ENCODE measurements at regions not wholly inside any gene's neighbourhood (a gene's known extent, or its start where the extent isn't known, plus 50 kb on each side); places are given as distances from the start of the nearest gene placed in this dataset.

- DNase-seq, result no peak
Measured at GRCh38 chr3:74346896-74347295, 267.6 kb downstream of the CNTN3 start.

- DNase-seq, result no peak
Measured at GRCh38 chr3:74345701-74346100, 268.8 kb downstream of the CNTN3 start.

DNA sequence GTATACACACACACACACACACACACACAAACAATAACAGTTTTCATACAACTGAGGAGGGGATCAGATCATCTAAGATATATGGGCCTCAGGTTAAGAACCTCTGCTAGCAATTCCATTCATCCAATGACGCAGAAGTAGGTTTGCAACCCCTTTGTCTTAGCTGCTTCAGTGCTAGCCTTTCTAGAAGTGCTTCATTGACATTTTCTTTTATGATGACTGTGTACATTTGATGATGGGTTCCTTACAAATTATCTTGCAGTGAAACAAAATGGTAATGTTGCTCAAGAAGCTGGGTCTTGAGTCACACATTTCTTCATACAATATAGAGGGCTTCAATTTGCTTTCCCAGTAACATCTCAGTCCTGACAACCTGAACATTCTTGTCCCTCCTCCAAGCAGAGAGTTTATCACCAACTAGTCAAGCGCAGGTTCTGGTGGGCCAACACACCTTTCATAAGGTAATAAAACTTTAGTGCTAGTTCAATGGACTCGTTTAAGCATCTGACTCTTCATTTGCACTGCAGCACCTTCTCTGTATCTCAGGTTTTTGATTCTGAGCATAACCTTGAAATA, 269.5 kb downstream of the CNTN3 start:
- no peak for DNase-seq

- DNase-seq, result no peak
Measured at GRCh38 chr3:74343391-74343790, 271.1 kb downstream of the CNTN3 start.

DNA sequence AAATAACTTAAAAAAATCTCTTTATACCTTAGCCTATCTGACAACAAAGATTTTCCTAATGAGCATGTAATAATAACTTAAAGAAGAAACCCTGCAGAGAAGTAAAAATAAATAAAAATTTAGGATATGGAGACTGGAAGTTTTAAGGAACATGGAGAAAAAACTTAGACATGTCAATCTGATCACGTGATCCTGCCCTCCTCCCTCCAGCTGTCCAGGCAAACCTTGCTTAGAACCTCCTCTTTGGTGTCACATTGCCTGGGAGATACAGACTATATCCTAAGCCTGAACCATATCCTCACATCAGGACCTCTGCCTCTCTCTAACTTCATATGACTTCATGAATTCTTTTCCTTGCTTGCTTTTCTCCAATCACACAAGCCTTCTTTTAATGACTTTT, 275.5 kb downstream of the CNTN3 start:
- DNase-seq, result no peak

DNA sequence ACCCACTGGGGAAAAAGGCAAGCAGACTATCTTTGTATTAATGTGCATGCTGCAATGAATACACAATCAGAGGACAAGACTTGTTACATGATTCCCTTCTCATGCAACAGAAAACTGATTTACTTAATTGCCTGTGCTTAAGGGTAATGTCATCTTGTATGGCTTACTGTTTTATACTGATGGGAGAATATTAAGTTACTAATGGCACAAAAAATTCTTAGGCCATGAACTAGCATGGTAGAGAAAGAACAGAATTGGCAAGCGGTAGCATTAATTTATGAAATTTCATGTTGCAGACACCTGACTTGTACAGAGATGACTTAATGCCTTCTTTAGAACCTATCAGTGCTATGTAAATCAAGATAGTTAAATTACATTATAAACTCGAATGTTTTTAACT, 282.3 kb downstream of the CNTN3 start:
- DNase-seq, result no peak

- no peak for DNase-seq
Measured at GRCh38 chr3:74331711-74332110, 282.7 kb downstream of the CNTN3 start.

DNA sequence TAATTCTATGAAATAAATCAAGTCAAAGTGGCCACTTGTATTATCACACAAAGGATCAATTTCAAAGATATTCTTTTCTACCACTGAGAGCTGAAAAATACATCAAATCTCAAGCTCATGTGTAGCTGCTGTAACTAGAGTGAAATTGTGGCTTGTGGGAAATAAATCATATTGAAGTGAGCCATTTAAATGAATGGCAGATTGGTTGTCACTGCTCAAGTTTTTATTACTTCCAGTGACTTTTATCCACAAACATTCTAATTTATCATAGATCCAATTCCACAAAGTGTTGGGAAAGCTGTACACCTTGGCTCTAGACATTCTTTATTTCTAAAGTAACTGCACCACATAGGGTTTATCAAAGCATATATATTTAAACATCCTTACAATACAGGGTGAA, 285.4 kb downstream of the CNTN3 start:
- no peak for DNase-seq

DNA sequence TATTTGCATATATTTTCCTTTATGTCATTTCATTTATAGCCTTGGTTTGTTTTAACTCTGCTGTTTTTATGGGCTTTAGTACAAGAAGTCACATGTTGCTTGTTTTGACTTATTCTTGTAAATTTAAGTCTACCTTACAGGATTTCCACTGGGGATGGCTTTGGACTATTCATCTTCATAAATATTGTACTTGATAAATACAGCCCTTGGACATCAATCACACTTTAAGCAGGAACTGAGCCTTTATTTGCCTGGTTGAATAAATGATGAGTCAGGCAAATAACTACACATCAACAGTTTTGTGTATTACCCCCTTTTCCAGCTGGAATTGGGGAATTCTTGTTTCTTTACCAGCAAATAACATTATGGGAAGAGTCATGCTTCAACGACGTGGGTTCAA, 286.0 kb downstream of the CNTN3 start:
- DNase-seq, result no peak

DNA sequence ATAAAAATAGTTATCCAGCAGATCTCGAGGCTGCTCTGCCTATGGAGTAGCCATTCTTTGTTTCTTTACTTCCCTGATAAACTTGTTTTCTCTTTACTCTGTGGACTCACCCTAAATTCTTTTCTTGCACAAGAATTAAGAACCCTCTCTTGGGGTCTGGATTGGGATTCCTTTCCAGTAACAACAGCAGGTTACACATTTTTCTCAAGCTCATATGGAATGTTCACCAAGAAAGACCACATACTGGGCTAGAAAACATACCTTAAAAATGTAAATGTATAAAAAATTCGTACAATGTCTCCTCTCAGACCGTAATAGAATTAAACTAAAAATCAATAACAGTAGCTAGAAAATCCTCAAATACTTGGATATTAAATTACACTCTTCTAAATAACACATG, 299.2 kb downstream of the CNTN3 start:
- no peak for DNase-seq

- DNase-seq, result no peak
Measured at GRCh38 chr3:74314696-74315095, 299.8 kb downstream of the CNTN3 start.

GRCh38 chr3:74309716-74310115, 304.7 kb downstream of the CNTN3 start:
- no peak for DNase-seq

- no peak for DNase-seq
Measured at GRCh38 chr3:74304424-74304823, 310.0 kb downstream of the CNTN3 start.

- no peak for DNase-seq
Measured at GRCh38 chr3:74303711-74304110, 310.7 kb downstream of the CNTN3 start.

- no peak for DNase-seq
Measured at GRCh38 chr3:74302969-74303368, 311.5 kb downstream of the CNTN3 start.

GRCh38 chr3:74302281-74302680, 312.2 kb downstream of the CNTN3 start:
- DNase-seq, result no peak

DNA sequence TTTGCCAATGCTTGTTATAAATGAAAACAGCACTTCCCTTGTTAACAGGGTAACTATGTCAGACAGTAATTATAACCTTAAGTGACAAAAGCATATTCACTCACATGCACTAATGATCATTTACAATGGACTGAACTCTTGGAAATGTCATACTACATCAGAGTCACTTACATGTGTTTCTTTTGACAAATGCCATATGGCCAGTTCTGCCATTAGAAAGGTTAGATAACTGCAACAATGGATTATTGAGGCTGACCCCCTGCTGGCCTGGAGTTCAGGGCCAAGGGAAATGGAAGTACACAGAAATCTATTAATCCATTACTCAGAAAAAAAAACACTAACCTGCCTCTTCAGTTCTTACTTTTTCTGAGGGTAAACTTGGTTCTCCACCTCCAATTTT, 313.4 kb downstream of the CNTN3 start:
- DNase-seq, result no peak

- DNase-seq, result no peak
Measured at GRCh38 chr3:74295479-74295878, 319.0 kb downstream of the CNTN3 start.

DNA sequence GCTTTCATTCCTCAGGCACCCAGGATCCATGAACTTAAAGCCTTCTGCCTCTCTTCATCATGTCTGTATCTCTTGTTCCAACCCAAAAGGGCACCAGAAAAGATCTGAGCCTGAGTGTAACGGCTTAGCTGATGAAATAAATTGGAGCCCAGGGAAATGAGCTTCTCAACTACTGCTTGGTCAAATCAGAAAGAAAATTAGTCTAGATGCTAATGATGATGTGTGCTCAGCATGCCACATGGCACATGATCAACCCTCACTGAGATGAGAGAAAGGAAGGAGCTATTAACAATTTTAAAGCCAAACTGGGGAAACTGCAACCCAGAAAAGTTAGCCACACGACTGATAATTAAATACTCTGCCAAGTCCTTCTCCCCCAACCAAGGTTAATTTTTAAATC, 325.7 kb downstream of the CNTN3 start:
- DNase-seq, result no peak

- no peak for DNase-seq
Measured at GRCh38 chr3:74287557-74287956, 326.9 kb downstream of the CNTN3 start.

DNA sequence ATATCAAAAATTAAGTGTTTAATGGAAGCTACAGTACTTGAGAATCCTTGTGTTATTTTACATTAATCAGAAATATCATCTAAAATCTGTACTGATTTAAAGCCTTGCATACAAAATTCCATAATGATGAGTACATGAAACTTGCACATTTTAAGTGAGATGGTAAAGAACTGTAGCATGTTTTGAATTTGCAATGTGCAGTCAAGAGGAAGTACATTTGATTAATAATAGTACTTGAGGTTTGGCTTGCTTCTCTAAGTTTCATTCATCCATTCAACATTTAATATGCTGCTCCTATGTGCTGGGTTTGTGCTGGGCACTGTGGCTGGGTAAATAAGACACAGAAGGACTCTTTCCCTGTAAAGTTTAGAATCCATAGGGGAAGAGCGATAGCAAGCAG, 332.3 kb downstream of the CNTN3 start:
- DNase-seq, result no peak

- DNase-seq, result no peak
Measured at GRCh38 chr3:74281705-74282104, 332.8 kb downstream of the CNTN3 start.

DNA sequence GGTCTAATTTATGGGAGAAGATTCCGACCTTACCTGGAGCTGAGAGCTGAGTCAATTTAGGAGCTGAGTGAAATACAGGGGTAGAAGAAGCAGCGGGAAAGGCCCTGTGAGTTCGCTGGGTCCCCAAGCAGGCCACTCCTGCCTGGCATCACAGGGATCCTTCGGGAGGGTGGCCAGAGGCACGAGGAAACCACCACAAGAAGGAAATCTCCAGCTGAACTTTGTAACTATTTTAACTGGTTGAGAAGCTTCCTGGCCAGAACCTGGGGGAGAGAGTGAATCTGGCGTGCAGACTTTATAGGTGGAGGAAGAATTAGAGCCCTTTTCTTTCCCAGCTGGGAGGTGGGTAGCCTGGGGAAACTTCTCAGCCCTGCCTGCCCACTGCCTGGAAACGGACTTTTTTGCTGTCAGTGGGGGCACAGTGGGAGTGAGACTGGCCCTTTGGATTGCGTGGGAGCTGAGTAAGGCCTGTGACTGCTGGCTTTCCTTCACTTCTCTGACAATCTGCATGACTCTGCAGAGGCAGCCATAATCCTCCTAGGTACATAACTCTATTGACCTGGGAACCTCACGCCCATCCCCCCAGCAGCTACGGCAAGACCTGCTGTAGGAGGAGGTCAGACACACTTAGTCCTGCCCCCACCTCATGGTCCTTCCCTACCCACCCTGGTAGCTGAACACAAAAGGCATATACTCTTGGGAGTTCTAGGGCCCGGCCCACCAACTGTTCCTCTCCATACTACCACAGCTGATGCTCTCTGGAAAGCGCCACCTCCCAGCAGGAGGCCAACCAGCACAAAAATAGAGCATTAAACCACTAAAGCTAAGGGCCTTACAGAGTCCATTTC, 340.7 kb downstream of the CNTN3 start:
- DNase-seq, result no peak

GRCh38 chr3:74273091-74273490, 341.4 kb downstream of the CNTN3 start:
- no peak for DNase-seq

- DNase-seq, result no peak
Measured at GRCh38 chr3:74271541-74271940, 342.9 kb downstream of the CNTN3 start.
